ENCODE measurements at regions not wholly inside any gene's neighbourhood (a gene's known extent, or its start where the extent isn't known, plus 50 kb on each side); places are given as distances from the start of the nearest gene placed in this dataset.

GRCh38 chr2:133884739-133885381 lies 316.6 kb upstream of the NCKAP5 start:
- no peaks in the 10 kb centered on the region for H3K79me1 ChIP-seq (ENCODE audit: low read depth in 1 of 2, low read length in 2 of 2)
- H2AFZ ChIP-seq (replicated peaks; ENCODE audit: low read length, poor library complexity): no peak overlapping the region
- H3K18ac ChIP-seq (ENCODE audit: low read depth, low read length): peak overlapping the region; percentile 68; the same call in 1 of the 2 replicates
- H4K91ac ChIP-seq (ENCODE audit: insufficient read depth, low read depth, low read length): peak overlapping the region; percentile 76
- no peak overlapping the region for H3K27ac ChIP-seq (ENCODE audit: insufficient read depth, low read length)
- H2BK20ac ChIP-seq (ENCODE audit: low read depth, low read length): peak overlapping the region; percentile 46
- intact Hi-C loops (cut with micrococcal nuclease): loop anchor here (5.0 to 10.0 kb wide), 2 partner anchors 322 to 490 kb away; no protein-coding TSS in a partner anchor
- peak; percentile 40 for ATAC-seq (ENCODE audit: low read depth)
- POLR2A ChIA-PET (ENCODE audit: unreplicated experiment): no interaction called here
- H2AK9ac ChIP-seq (replicated peaks; ENCODE audit: low read depth, low read length, poor library complexity): peak overlapping the region; percentile 42
- peak overlapping the region; percentile 38 for H2AK5ac ChIP-seq (ENCODE audit: low read depth, low read length)
- no peak overlapping the region for H3K9ac ChIP-seq (ENCODE audit: low read depth, low read length)
- no peak overlapping the region for H2BK5ac ChIP-seq (ENCODE audit: low read depth, low read length, poor library complexity, severe bottlenecking)
- peak overlapping the region in 1 of 2 experiments; percentile 12; a peak in 2 of 4 replicates for H4K8ac ChIP-seq (ENCODE audit: low read depth in 2 of 2, low read length in 2 of 2)
- H4K5ac ChIP-seq (ENCODE audit: low read depth, low read length): peak overlapping the region; percentile 33
- H3K23ac ChIP-seq (ENCODE audit: low read depth, low read length): no peak overlapping the region
- peak overlapping the region; percentile 89 for H2BK120ac ChIP-seq (ENCODE audit: low read depth, low read length)
- dilution Hi-C loops (cut with HindIII; ENCODE audit: low sequenced_read_pairs, unreplicated experiment): no loop called here
- no peaks in the 10 kb centered on the region for H3K9me3 ChIP-seq (ENCODE audit: control insufficient read depth, insufficient read depth, low read length)
- H3K4me1 ChIP-seq (ENCODE audit: control insufficient read depth, insufficient read depth, low read length): peaks cover 20% of the 10 kb centered on the region
- H3K9me1 ChIP-seq (ENCODE audit: insufficient read depth, low read length): peaks cover 8% of the 10 kb centered on the region; the same call in 1 of the 2 replicates
- WGBS, 2 experiments (ENCODE audit: extremely low coverage in 2 of 2, insufficient read length in 1 of 2): no CpG with 5 or more reads among the region's 2 CpGs
- peak; percentile 47; the same call in 1 of the 2 replicates for TF ChIP-seq SMC3 (IDR thresholded peaks at IDR 0.05; ENCODE audit: low read depth, low read length)
- no peak for TF ChIP-seq CEBPB (IDR thresholded peaks at IDR 0.05; ENCODE audit: low read depth, low read length)
- TF ChIP-seq FOS (IDR thresholded peaks at IDR 0.05; ENCODE audit: low read depth, low read length): no peak
- TF ChIP-seq POLR2A (IDR thresholded peaks at IDR 0.05; ENCODE audit: low read depth, low read length): no peak
- no peak for TF ChIP-seq RFX5 (IDR thresholded peaks at IDR 0.05; ENCODE audit: low read depth, low read length)
- TF ChIP-seq, protein P1, sequence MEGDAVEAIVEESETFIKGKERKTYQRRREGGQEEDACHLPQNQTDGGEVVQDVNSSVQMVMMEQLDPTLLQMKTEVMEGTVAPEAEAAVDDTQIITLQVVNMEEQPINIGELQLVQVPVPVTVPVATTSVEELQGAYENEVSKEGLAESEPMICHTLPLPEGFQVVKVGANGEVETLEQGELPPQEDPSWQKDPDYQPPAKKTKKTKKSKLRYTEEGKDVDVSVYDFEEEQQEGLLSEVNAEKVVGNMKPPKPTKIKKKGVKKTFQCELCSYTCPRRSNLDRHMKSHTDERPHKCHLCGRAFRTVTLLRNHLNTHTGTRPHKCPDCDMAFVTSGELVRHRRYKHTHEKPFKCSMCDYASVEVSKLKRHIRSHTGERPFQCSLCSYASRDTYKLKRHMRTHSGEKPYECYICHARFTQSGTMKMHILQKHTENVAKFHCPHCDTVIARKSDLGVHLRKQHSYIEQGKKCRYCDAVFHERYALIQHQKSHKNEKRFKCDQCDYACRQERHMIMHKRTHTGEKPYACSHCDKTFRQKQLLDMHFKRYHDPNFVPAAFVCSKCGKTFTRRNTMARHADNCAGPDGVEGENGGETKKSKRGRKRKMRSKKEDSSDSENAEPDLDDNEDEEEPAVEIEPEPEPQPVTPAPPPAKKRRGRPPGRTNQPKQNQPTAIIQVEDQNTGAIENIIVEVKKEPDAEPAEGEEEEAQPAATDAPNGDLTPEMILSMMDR (conservative IDR thresholded peaks at IDR 0.05; ENCODE audit: low read depth, low read length): peak; percentile 64
- TF ChIP-seq MXI1 (IDR thresholded peaks at IDR 0.05; ENCODE audit: borderline replicate concordance, low read depth, low read length): no peak
- no peak for TF ChIP-seq NFE2L2 (IDR thresholded peaks at IDR 0.05; ENCODE audit: low read depth, low read length)
- no peak for TF ChIP-seq MAFK (IDR thresholded peaks at IDR 0.05; ENCODE audit: low read depth, low read length)
- TF ChIP-seq CHD1 (IDR thresholded peaks at IDR 0.05; ENCODE audit: low read depth, low read length): no peak
- no peak for TF ChIP-seq RCOR1 (IDR thresholded peaks at IDR 0.05; ENCODE audit: insufficient replicate concordance, low read length)
- TF ChIP-seq ELK1 (IDR thresholded peaks at IDR 0.05; ENCODE audit: borderline replicate concordance, low read depth, low read length): no peak
- peak; percentile 62 for TF ChIP-seq RAD21 (IDR thresholded peaks at IDR 0.05; ENCODE audit: low read length)
- TF ChIP-seq, protein P2, sequence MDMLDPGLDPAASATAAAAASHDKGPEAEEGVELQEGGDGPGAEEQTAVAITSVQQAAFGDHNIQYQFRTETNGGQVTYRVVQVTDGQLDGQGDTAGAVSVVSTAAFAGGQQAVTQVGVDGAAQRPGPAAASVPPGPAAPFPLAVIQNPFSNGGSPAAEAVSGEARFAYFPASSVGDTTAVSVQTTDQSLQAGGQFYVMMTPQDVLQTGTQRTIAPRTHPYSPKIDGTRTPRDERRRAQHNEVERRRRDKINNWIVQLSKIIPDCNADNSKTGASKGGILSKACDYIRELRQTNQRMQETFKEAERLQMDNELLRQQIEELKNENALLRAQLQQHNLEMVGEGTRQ (IDR thresholded peaks at IDR 0.05; ENCODE audit: low read depth, low read length): no peak
- no peak for TF ChIP-seq MAZ (IDR thresholded peaks at IDR 0.05; ENCODE audit: borderline replicate concordance, low read depth, low read length)
- H3K56ac ChIP-seq (ENCODE audit: extremely low read depth, insufficient read depth, low read length): no peak overlapping the region
- no TSS peak for BruUV-seq (replicated peaks)
- peak overlapping the region; percentile 59; the same call in 2 of the 3 replicates for H2BK15ac ChIP-seq (ENCODE audit: low read depth, low read length)
- H3K4me2 ChIP-seq (ENCODE audit: low read depth, low read length): no peak overlapping the region
- no peak overlapping the region for H3K4me3 ChIP-seq (ENCODE audit: insufficient read depth, low read depth, low read length)
- H4K20me1 ChIP-seq (ENCODE audit: insufficient read depth, low read length): no peaks in the 10 kb centered on the region
- H3K4ac ChIP-seq (ENCODE audit: low read depth, low read length): peak overlapping the region; percentile 47
- H3K14ac ChIP-seq (replicated peaks; ENCODE audit: low read depth, low read length): no peak overlapping the region; the same call in 1 of the 2 replicates
- H3K36me3 ChIP-seq (ENCODE audit: control insufficient read depth, insufficient read depth, low read length): no peaks in the 10 kb centered on the region
- in situ Hi-C loops (cut with MboI; ENCODE audit: low sequenced_read_pairs): loop anchor here (10.0 to 25.0 kb wide), 4 partner anchors 352 to 1027 kb away; partner anchors contain the start of gene CCNT2
- H3K27me3 ChIP-seq (ENCODE audit: control insufficient read depth, insufficient read depth, low read length): no peaks in the 10 kb centered on the region
- peak; percentile 51 for DNase-seq
- CTCF ChIA-PET: interaction anchor here (0.6 to 5.4 kb wide), 6 partner anchors 317 to 565 kb away, joined by 3 to 22 read pairs (median 4); no protein-coding TSS in a partner anchor
